Vagina (tissue), 2 donors: ENCODE measurements at regions not wholly inside any gene's neighbourhood (a gene's known extent, or its start where the extent isn't known, plus 50 kb on each side); places are given as distances from the start of the nearest gene placed in this dataset.

ENCODE experiments used
- POLR2AphosphoS5 ChIP-seq, 2 donors: sonication (generic); formaldehyde crosslinking; IDR thresholded peaks; one replicate each; pipeline ENCODE4 v1.9.0; 2017; ENCODE audit warnings: antibody characterized with exemption in 2 of 2, mild to moderate bottlenecking in 2 of 2, low read depth in 1 of 2; ENCODE audit not compliant: insufficient read depth in 1 of 2
- TF ChIP-seq, protein P1 (sequence below), 3 experiments: fragments of 450-650 bp in 2 of 3; fragments of 200-600 bp in 1 of 3; sonication (generic) in 1 of 3; IDR thresholded peaks; one replicate each; pipeline ENCODE4 v1.5.1; 2017 to 2019; ENCODE audit warnings: antibody characterized with exemption in 3 of 3, mild to moderate bottlenecking in 2 of 3, moderate library complexity in 2 of 3

DNA sequence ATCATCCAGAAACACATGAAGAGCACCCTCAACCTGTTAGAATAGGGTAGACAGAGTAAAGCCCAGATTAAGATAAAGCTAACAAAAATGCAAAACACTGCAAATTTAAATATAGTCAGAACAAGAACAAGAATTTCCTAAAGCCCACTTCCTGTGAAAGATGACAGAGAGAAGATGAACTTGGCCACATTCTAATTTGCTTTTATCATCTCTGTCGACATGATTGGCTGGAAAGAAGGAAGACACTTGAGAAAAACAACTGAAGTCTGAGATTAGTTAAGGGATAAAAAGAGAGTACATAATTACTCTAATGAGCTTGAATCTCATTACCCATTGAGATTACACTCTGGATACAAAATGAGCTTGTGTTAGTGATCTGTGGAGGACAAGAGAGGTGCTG, 537.6 kb downstream of the KLF5 start:
- no peak for TF ChIP-seq POLR2AphosphoS5 (IDR thresholded peaks at IDR 0.05; ENCODE audit: insufficient read depth in 1 of 2, low read depth in 1 of 2)
- TF ChIP-seq, protein P1, sequence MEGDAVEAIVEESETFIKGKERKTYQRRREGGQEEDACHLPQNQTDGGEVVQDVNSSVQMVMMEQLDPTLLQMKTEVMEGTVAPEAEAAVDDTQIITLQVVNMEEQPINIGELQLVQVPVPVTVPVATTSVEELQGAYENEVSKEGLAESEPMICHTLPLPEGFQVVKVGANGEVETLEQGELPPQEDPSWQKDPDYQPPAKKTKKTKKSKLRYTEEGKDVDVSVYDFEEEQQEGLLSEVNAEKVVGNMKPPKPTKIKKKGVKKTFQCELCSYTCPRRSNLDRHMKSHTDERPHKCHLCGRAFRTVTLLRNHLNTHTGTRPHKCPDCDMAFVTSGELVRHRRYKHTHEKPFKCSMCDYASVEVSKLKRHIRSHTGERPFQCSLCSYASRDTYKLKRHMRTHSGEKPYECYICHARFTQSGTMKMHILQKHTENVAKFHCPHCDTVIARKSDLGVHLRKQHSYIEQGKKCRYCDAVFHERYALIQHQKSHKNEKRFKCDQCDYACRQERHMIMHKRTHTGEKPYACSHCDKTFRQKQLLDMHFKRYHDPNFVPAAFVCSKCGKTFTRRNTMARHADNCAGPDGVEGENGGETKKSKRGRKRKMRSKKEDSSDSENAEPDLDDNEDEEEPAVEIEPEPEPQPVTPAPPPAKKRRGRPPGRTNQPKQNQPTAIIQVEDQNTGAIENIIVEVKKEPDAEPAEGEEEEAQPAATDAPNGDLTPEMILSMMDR (IDR thresholded peaks at IDR 0.05): no peak
